Upper lobe of right lung (tissue), 1 donor: ENCODE measurements at regions not wholly inside any gene's neighbourhood (a gene's known extent, or its start where the extent isn't known, plus 50 kb on each side); places are given as distances from the start of the nearest gene placed in this dataset.

Experiments used
- ATAC-seq: fragments of 200-7000 bp; cut with Tn5 transposase; one replicate; pipeline ENCODE4 v1.9.1; 2020; ENCODE audit warnings: mild to moderate bottlenecking, moderate library complexity
- DNase-seq: peaks from one replicate; pipeline ENCODE4 v3.0.0-alpha.2; 2020
- H3K27ac ChIP-seq: fragments of 200-600 bp; one replicate; pipeline ENCODE4 v1.8.0; 2022
- H3K27me3 ChIP-seq: fragments of 200-600 bp; one replicate; pipeline ENCODE4 v1.8.0; 2022; ENCODE audit warnings: mild to moderate bottlenecking
- H3K36me3 ChIP-seq: fragments of 200-600 bp; one replicate; pipeline ENCODE4 v1.8.0; 2022
- H3K4me1 ChIP-seq: fragments of 200-600 bp; one replicate; pipeline ENCODE4 v1.8.0; 2022
- H3K4me3 ChIP-seq: fragments of 200-600 bp; one replicate; pipeline ENCODE4 v1.8.0; 2022; ENCODE audit warnings: mild to moderate bottlenecking
- H3K9me3 ChIP-seq: fragments of 200-600 bp; one replicate; pipeline ENCODE4 v1.8.0; 2022
- intact Hi-C: fragments of 100-400 bp; cut with DNase I; formaldehyde crosslinking; loops from one replicate; pipeline ENCODE4 v1.11.0; 2022
- TF ChIP-seq, protein P1 (sequence below): fragments of 200-600 bp; IDR thresholded peaks from one replicate; pipeline ENCODE4 v1.8.0; 2022; ENCODE audit warnings: antibody characterized with exemption
- donor health status: DM: no; HTN: yes; CAD: no; lungs with severe emphysema.

DNA sequence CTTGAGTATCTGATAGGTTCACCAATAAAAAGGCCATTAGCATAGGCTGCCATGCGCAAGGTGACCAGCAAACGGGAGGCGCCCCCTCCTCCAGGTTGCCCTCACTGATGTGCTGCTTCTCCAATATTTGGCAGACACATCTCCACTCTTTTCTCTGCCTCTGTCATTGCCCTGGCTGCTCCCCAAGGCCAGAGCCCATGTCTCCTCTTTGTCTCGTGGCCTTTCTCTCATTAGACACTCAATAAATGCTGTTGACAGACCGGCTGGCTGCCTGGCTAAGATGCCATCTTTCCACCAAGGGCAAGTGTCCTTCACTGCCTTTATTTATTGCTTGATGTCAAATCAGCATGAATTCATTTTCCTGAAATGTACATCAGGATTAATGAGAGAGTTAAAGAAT, 404.0 kb upstream of the KIF2A start:
- intact Hi-C loops = no loop called here
- ATAC-seq (no peak), DNase-seq (no peak)
- no peak overlapping the region for H3K4me3 ChIP-seq
- H3K9me3 ChIP-seq = no peaks in the 10 kb centered on the region
- H3K27ac ChIP-seq = no peak overlapping the region
- H3K4me1 ChIP-seq = no peaks in the 10 kb centered on the region
- no peaks in the 10 kb centered on the region for H3K36me3 ChIP-seq
- H3K27me3 ChIP-seq = no peaks in the 10 kb centered on the region
- TF ChIP-seq, protein P1, sequence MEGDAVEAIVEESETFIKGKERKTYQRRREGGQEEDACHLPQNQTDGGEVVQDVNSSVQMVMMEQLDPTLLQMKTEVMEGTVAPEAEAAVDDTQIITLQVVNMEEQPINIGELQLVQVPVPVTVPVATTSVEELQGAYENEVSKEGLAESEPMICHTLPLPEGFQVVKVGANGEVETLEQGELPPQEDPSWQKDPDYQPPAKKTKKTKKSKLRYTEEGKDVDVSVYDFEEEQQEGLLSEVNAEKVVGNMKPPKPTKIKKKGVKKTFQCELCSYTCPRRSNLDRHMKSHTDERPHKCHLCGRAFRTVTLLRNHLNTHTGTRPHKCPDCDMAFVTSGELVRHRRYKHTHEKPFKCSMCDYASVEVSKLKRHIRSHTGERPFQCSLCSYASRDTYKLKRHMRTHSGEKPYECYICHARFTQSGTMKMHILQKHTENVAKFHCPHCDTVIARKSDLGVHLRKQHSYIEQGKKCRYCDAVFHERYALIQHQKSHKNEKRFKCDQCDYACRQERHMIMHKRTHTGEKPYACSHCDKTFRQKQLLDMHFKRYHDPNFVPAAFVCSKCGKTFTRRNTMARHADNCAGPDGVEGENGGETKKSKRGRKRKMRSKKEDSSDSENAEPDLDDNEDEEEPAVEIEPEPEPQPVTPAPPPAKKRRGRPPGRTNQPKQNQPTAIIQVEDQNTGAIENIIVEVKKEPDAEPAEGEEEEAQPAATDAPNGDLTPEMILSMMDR = no peak

DNA sequence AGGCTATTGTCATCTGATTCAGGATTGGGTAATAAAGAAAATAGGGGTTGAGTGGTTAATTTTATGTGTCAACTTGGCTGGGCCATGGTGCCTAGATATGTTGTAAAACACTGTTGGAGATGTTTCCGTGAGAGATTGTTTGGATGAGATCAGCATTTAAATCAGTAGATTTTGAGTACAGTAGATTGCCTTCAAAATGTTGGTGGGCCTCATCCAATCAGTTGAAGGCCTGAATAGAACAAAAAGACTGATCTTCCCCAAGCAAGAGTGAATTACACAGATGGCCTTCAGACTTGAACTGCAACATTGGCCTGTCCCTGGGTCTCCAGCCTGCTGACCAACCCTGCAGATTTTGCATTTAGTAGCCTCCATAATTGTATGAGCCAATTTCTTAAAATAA, 401.3 kb upstream of the KIF2A start:
- intact Hi-C loops = no loop called here
- no peaks in the 10 kb centered on the region for H3K9me3 ChIP-seq
- H3K4me3 ChIP-seq = no peak overlapping the region
- TF ChIP-seq, protein P1 = no peak
- DNase-seq = no peak
- no peaks in the 10 kb centered on the region for H3K4me1 ChIP-seq
- no peaks in the 10 kb centered on the region for H3K27me3 ChIP-seq
- no peak overlapping the region for H3K27ac ChIP-seq
- no peak for ATAC-seq
- no peaks in the 10 kb centered on the region for H3K36me3 ChIP-seq

DNA sequence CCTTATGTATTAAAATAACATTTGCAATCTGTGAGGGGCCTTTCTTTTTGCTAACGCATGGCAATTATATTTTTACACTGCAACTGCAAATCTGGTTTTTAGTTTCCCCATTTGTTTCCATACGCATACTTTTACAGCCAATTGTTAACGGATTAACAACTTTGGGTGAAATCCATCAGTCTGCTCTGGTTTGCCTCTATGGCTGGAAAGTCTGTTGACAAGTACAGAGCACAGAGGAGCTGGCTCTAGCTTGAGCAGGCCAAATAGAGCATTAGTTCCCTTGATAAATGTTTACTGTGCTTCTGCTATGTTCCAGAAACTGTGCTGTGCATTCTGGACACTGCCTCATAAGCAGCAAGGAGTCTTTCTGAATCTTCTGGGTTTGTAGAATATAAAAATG, 400.4 kb upstream of the KIF2A start:
- TF ChIP-seq, protein P1 = no peak
- no peaks in the 10 kb centered on the region for H3K9me3 ChIP-seq
- H3K27ac ChIP-seq = no peak overlapping the region
- intact Hi-C loops = no loop called here
- DNase-seq (no peak), ATAC-seq (no peak)
- no peak overlapping the region for H3K4me3 ChIP-seq
- no peaks in the 10 kb centered on the region for H3K4me1 ChIP-seq
- no peaks in the 10 kb centered on the region for H3K36me3 ChIP-seq
- H3K27me3 ChIP-seq = no peaks in the 10 kb centered on the region

DNA sequence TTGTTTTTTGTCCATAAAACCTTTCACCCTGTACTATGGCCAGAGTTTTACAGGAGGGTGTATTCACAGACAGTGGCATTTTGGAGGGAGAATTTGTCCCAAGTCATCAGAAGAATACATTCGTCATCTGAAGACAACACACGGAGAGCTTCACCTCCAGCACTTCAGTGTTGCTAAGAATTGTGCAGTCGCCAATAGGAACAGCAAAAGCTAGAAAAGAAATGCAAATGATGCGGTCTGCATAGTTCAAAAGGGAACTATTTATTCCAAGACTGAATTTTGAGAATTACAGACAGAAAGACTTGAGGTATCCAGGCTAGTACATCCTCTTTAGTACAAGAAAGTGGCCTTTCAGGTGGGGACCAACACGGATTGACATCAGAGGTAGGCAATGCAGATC, 399.2 kb upstream of the KIF2A start:
- H3K27me3 ChIP-seq = no peaks in the 10 kb centered on the region
- no peak for DNase-seq
- no peaks in the 10 kb centered on the region for H3K36me3 ChIP-seq
- no peaks in the 10 kb centered on the region for H3K9me3 ChIP-seq
- TF ChIP-seq, protein P1 = no peak
- no peak overlapping the region for H3K27ac ChIP-seq
- H3K4me1 ChIP-seq = no peaks in the 10 kb centered on the region
- no peak for ATAC-seq
- intact Hi-C loops = no loop called here
- H3K4me3 ChIP-seq = no peak overlapping the region

DNA sequence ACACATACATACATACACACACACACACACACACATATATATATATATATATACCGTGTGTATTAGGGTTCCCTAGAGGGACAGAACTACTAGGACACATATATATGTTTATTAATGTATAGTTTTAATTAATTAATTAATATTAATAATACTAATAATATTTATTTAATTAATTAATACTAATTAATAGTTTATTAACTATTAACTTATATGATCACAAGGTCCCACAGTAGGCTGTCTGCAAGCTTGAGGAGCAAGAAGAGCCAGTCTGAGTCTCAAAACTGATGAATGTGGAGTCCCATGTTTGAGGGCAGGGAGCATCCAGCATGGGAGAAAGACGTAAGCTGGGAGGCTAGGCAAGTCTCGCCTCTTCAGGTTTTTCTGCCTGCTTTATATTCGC, 398.0 kb upstream of the KIF2A start:
- no peak for ATAC-seq
- TF ChIP-seq, protein P1 = no peak
- H3K9me3 ChIP-seq = no peaks in the 10 kb centered on the region
- H3K4me3 ChIP-seq = no peak overlapping the region
- H3K27me3 ChIP-seq = no peaks in the 10 kb centered on the region
- H3K4me1 ChIP-seq = no peaks in the 10 kb centered on the region
- intact Hi-C loops = no loop called here
- no peaks in the 10 kb centered on the region for H3K36me3 ChIP-seq
- H3K27ac ChIP-seq = no peak overlapping the region
- DNase-seq = no peak

DNA sequence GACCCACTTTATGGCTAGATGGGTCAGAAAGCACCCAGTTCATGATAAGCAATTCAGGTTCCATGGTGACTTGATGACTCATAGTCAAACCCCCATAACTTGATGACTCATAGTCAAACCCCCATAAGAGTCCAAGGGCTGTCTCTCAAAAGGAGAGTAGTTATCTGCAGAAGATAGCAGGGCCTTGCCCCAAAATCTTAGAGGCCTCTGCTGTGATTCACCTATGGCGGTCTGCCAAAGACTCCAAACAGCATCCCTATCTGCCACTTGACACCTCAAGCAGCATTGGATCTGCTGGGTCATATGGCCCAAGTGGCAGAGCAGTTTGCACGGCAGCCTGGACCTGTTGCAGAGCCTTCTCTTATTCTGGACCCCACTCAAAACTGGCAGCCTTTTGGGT, 395.2 kb upstream of the KIF2A start:
- H3K27ac ChIP-seq = no peak overlapping the region
- no peaks in the 10 kb centered on the region for H3K4me1 ChIP-seq
- no peak for ATAC-seq
- H3K4me3 ChIP-seq = no peak overlapping the region
- TF ChIP-seq, protein P1 = no peak
- no peaks in the 10 kb centered on the region for H3K36me3 ChIP-seq
- intact Hi-C loops = no loop called here
- DNase-seq = no peak
- no peaks in the 10 kb centered on the region for H3K9me3 ChIP-seq
- H3K27me3 ChIP-seq = no peaks in the 10 kb centered on the region
